ENCODE measurements at regions not wholly inside any gene's neighbourhood (a gene's known extent, or its start where the extent isn't known, plus 50 kb on each side); places are given as distances from the start of the nearest gene placed in this dataset.

GRCh38 chr3:118505784-118506183 is 528.9 kb downstream of the IGSF11 start:
- no peak for TF ChIP-seq CTCF (IDR thresholded peaks at IDR 0.05)
- H3K27ac ChIP-seq: no peak overlapping the region
- H3K4me1 ChIP-seq: no peaks in the 10 kb centered on the region
- no peak overlapping the region for H3K4me3 ChIP-seq
- no peaks in the 10 kb centered on the region for H3K36me3 ChIP-seq
- no peak for DNase-seq
- no peaks in the 10 kb centered on the region for H3K27me3 ChIP-seq
- no peaks in the 10 kb centered on the region for H3K9me3 ChIP-seq
- intact Hi-C loops (cut with DNase I; ENCODE audit: low total_unique reads): no loop called here

- H3K4me3 ChIP-seq: no peak overlapping the region
- no peaks in the 10 kb centered on the region for H3K4me1 ChIP-seq
- no peak for DNase-seq
- H3K9me3 ChIP-seq: no peaks in the 10 kb centered on the region
- intact Hi-C loops (cut with DNase I; ENCODE audit: low total_unique reads): no loop called here
- TF ChIP-seq CTCF (IDR thresholded peaks at IDR 0.05): no peak
- H3K36me3 ChIP-seq: no peaks in the 10 kb centered on the region
- no peaks in the 10 kb centered on the region for H3K27me3 ChIP-seq
- H3K27ac ChIP-seq: no peak overlapping the region
Observed at GRCh38 chr3:118511402-118511801, 523.2 kb downstream of the IGSF11 start.

- no peak for DNase-seq
- intact Hi-C loops (cut with DNase I; ENCODE audit: low total_unique reads): no loop called here
Observed at GRCh38 chr3:118512301-118512700, 522.3 kb downstream of the IGSF11 start.

GRCh38 chr3:118525077-118525476 is 509.6 kb downstream of the IGSF11 start:
- no peak for DNase-seq
- Histone ChIP-seq H3K4me1 (no peaks in the 10 kb centered on the region), H3K9me3 (no peaks in the 10 kb centered on the region), H3K27ac (no peak overlapping the region), H3K36me3 (no peaks in the 10 kb centered on the region), H3K4me3 (no peak overlapping the region), H3K27me3 (no peaks in the 10 kb centered on the region)
- intact Hi-C loops (cut with DNase I; ENCODE audit: low total_unique reads): no loop called here
- no peak for TF ChIP-seq CTCF (IDR thresholded peaks at IDR 0.05)

More at GRCh38 chr3:118512301-118512700, 522.3 kb downstream of the IGSF11 start:
- Histone ChIP-seq H3K4me1 (no peaks in the 10 kb centered on the region), H3K4me3 (no peak overlapping the region), H3K27me3 (no peaks in the 10 kb centered on the region), H3K9me3 (no peaks in the 10 kb centered on the region), H3K36me3 (no peaks in the 10 kb centered on the region), H3K27ac (no peak overlapping the region)
- no peak for TF ChIP-seq CTCF (IDR thresholded peaks at IDR 0.05)

GRCh38 chr3:118526758-118527513 is 507.7 kb downstream of the IGSF11 start:
- no peak for DNase-seq
- intact Hi-C loops (cut with DNase I; ENCODE audit: low total_unique reads): no loop called here
- Histone ChIP-seq H3K36me3 (no peaks in the 10 kb centered on the region), H3K27me3 (no peaks in the 10 kb centered on the region), H3K4me3 (no peak overlapping the region), H3K27ac (no peak overlapping the region), H3K4me1 (no peaks in the 10 kb centered on the region), H3K9me3 (no peaks in the 10 kb centered on the region)
- TF ChIP-seq CTCF (IDR thresholded peaks at IDR 0.05): no peak
